ENCODE measurements at regions not wholly inside any gene's neighbourhood (a gene's known extent, or its start where the extent isn't known, plus 50 kb on each side); places are given as distances from the start of the nearest gene placed in this dataset.

DNA sequence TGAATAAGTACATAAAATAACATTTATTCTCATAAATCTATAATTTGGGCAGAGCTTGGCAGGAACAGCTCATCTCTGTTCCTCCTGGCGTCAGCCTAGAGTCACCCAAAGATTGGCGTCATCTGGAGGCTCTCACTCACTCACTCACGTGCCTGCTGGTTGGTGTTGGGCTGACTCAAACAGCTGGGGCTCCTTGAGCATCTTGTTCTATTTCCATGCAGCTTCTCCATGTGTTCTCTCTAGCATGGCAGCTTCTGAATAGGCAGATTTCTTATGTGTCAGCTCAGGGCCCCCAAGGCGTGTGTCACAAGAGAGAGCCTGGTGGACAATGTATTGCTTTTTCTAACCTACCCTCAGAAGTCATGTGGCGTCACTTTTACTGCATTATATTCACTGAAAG is 70.6 kb upstream of the RAB3GAP2 start:
- Histone ChIP-seq H3K27me3 (ENCODE audit: control insufficient read depth in 2 of 2, insufficient read depth in 2 of 2, low read length in 2 of 2) (no peaks in the 10 kb centered on the region), H3K27ac (ENCODE audit: low read depth in 2 of 2, low read length in 2 of 2) (no peak overlapping the region), H3K9ac (ENCODE audit: low read depth in 1 of 2, low read length in 2 of 2) (no peak overlapping the region)

DNA sequence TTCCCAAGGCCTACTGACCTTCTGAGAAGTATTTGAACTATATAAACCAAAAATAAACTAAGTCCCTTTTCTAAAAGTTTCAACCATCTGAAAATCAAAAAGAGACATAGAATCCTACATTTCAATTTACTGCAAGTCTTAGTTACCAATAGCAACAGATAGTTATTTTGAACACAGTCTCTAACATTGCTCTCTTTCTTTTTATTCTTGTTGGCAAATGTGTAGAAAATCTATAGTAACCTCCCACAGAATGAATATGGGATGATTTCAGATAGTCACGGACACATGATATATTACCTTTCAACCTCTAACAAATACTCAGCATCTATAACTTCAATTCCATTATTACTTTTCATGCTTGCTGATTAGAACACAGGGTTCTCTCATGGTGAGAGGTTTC is 68.9 kb upstream of the RAB3GAP2 start:
- H3K4me3 ChIP-seq (ENCODE audit: low read length in 2 of 2), result no peak overlapping the region
- H3K27me3 ChIP-seq (ENCODE audit: control insufficient read depth in 2 of 2, insufficient read depth in 2 of 2, low read length in 2 of 2), result no peaks in the 10 kb centered on the region
- H3K36me3 ChIP-seq (ENCODE audit: control insufficient read depth in 2 of 2, insufficient read depth in 2 of 2, low read length in 2 of 2), result no peaks in the 10 kb centered on the region
- no peaks in the 10 kb centered on the region for H3K4me1 ChIP-seq (ENCODE audit: control insufficient read depth in 2 of 2, insufficient read depth in 2 of 2, low read length in 2 of 2)
- H3K9ac ChIP-seq (ENCODE audit: low read depth in 1 of 2, low read length in 2 of 2), result no peak overlapping the region
- H3K9me3 ChIP-seq (ENCODE audit: control insufficient read depth in 2 of 2, low read length in 2 of 2), result no peaks in the 10 kb centered on the region
- H3K27ac ChIP-seq (ENCODE audit: low read depth in 2 of 2, low read length in 2 of 2), result no peak overlapping the region

More for the DNA sequence above, 70.6 kb upstream of the RAB3GAP2 start:
- H3K4me1 ChIP-seq (ENCODE audit: control insufficient read depth in 2 of 2, insufficient read depth in 2 of 2, low read length in 2 of 2), result no peaks in the 10 kb centered on the region
- H3K4me3 ChIP-seq (ENCODE audit: low read length in 2 of 2), result no peak overlapping the region
- H3K9me3 ChIP-seq (ENCODE audit: control insufficient read depth in 2 of 2, low read length in 2 of 2), result no peaks in the 10 kb centered on the region
- H3K36me3 ChIP-seq (ENCODE audit: control insufficient read depth in 2 of 2, insufficient read depth in 2 of 2, low read length in 2 of 2), result no peaks in the 10 kb centered on the region

DNA sequence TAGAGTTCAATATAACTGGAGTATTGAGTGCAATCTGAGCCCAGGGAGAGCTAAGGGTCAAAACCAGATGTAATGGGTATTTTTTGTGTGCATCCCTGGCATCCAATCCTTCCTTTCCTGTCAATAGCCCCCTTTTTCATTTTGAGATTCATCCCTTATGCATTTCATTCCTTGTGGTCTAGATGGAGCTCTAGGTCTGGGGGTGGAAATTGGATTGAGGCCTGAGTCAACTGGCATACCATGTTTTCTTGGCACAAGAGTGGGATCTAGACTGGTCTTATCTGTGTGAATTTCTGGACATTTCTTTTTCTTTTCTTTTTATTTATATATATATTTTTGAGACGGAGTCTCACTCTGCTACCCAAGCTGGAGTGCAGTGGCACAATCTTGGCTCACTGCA is 67.3 kb upstream of the RAB3GAP2 start:
- H3K27me3 ChIP-seq (ENCODE audit: control insufficient read depth in 2 of 2, insufficient read depth in 2 of 2, low read length in 2 of 2), result no peaks in the 10 kb centered on the region
- H3K36me3 ChIP-seq (ENCODE audit: control insufficient read depth in 2 of 2, insufficient read depth in 2 of 2, low read length in 2 of 2), result no peaks in the 10 kb centered on the region
- no peak overlapping the region for H3K4me3 ChIP-seq (ENCODE audit: low read length in 2 of 2)
- H3K9me3 ChIP-seq (ENCODE audit: control insufficient read depth in 2 of 2, low read length in 2 of 2), result no peaks in the 10 kb centered on the region
- H3K9ac ChIP-seq (ENCODE audit: low read depth in 1 of 2, low read length in 2 of 2), result no peak overlapping the region
- no peaks in the 10 kb centered on the region for H3K4me1 ChIP-seq (ENCODE audit: control insufficient read depth in 2 of 2, insufficient read depth in 2 of 2, low read length in 2 of 2)
- H3K27ac ChIP-seq (ENCODE audit: low read depth in 2 of 2, low read length in 2 of 2), result no peak overlapping the region

DNA sequence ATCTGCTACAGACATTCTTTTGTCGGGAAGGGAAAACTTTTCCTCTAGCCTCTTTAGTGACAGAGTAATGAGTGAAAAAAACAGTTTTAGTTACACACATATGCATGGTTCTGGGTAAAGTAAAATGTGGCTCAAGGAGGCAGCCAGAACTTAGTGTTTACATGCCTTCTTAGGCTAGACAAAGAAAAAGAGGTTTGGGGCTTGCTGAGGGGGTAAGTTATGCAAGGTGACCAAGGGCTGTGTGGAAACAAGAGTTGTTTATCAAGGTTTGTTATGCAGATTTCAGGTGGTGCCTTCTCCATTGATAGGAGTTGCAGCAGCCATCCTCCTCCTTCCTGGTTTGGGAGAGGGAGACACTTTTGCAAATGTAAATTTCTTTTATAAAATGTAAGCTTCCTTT is 66.5 kb upstream of the RAB3GAP2 start:
- Histone ChIP-seq H3K4me3 (ENCODE audit: low read length in 2 of 2) (no peak overlapping the region), H3K9ac (ENCODE audit: low read depth in 1 of 2, low read length in 2 of 2) (no peak overlapping the region), H3K4me1 (ENCODE audit: control insufficient read depth in 2 of 2, insufficient read depth in 2 of 2, low read length in 2 of 2) (no peaks in the 10 kb centered on the region), H3K27me3 (ENCODE audit: control insufficient read depth in 2 of 2, insufficient read depth in 2 of 2, low read length in 2 of 2) (no peaks in the 10 kb centered on the region), H3K36me3 (ENCODE audit: control insufficient read depth in 2 of 2, insufficient read depth in 2 of 2, low read length in 2 of 2) (no peaks in the 10 kb centered on the region), H3K27ac (ENCODE audit: low read depth in 2 of 2, low read length in 2 of 2) (no peak overlapping the region), H3K9me3 (ENCODE audit: control insufficient read depth in 2 of 2, low read length in 2 of 2) (no peaks in the 10 kb centered on the region)

DNA sequence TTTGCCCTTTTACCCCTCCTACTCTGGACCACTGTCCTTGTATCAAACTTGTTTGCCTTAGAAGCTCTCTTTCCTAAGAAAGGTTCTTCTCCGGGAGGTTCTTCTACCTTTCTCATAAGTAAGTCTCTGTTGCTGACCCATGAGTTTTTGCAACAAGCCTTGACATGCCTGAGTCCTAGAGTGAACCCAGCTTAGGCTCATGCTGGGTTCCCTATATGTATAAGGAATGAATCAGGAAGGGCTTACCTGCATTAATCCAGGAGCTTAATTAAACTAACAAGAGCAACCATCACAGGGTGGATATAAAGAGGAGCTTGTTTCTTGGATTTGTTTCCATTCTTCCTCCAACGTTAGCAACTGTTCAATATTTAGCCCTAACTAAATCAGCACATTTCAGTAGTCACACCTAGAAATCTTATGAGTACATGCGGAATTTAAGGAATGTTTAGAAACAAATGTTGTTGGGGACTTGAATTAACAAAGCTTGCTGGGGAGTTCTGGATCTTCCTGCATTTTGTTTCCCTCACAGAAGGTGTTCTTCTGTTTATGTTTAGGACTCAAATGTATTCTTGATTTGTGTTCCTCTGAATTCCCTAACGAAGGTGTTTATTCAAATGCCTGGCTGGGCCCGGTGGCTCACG is 64.3 kb upstream of the RAB3GAP2 start:
- Histone ChIP-seq H3K27ac (ENCODE audit: low read depth in 2 of 2, low read length in 2 of 2) (no peak overlapping the region), H3K4me1 (ENCODE audit: control insufficient read depth in 2 of 2, insufficient read depth in 2 of 2, low read length in 2 of 2) (no peaks in the 10 kb centered on the region), H3K9me3 (ENCODE audit: control insufficient read depth in 2 of 2, low read length in 2 of 2) (no peaks in the 10 kb centered on the region), H3K27me3 (ENCODE audit: control insufficient read depth in 2 of 2, insufficient read depth in 2 of 2, low read length in 2 of 2) (no peaks in the 10 kb centered on the region), H3K4me3 (ENCODE audit: low read length in 2 of 2) (no peak overlapping the region), H3K9ac (ENCODE audit: low read depth in 1 of 2, low read length in 2 of 2) (no peak overlapping the region), H3K36me3 (ENCODE audit: control insufficient read depth in 2 of 2, insufficient read depth in 2 of 2, low read length in 2 of 2) (no peaks in the 10 kb centered on the region)

DNA sequence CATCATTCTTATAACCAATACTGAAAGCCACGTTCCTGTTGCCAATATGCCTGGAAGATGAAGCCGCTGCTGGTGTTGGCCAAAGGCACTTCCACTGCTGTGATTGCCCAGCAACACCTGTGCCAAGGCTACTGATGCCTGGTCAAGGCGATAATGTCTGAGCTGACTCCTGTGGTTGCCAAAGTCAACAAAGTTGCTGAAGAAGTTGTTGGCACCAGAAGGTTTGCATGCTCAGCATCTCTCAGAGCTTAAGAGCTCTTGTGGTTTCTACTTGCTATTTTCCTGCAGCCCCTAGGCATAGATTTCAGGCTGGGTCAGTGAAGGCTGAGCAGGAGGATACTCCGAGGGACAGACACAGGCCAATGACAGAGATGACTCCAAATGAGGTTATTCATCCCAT is 63.4 kb upstream of the RAB3GAP2 start:
- H3K9me3 ChIP-seq (ENCODE audit: control insufficient read depth in 2 of 2, low read length in 2 of 2), result no peaks in the 10 kb centered on the region
- no peak overlapping the region for H3K27ac ChIP-seq (ENCODE audit: low read depth in 2 of 2, low read length in 2 of 2)
- no peaks in the 10 kb centered on the region for H3K4me1 ChIP-seq (ENCODE audit: control insufficient read depth in 2 of 2, insufficient read depth in 2 of 2, low read length in 2 of 2)
- H3K4me3 ChIP-seq (ENCODE audit: low read length in 2 of 2), result no peak overlapping the region
- no peaks in the 10 kb centered on the region for H3K27me3 ChIP-seq (ENCODE audit: control insufficient read depth in 2 of 2, insufficient read depth in 2 of 2, low read length in 2 of 2)
- no peaks in the 10 kb centered on the region for H3K36me3 ChIP-seq (ENCODE audit: control insufficient read depth in 2 of 2, insufficient read depth in 2 of 2, low read length in 2 of 2)
- H3K9ac ChIP-seq (ENCODE audit: low read depth in 1 of 2, low read length in 2 of 2), result no peak overlapping the region

DNA sequence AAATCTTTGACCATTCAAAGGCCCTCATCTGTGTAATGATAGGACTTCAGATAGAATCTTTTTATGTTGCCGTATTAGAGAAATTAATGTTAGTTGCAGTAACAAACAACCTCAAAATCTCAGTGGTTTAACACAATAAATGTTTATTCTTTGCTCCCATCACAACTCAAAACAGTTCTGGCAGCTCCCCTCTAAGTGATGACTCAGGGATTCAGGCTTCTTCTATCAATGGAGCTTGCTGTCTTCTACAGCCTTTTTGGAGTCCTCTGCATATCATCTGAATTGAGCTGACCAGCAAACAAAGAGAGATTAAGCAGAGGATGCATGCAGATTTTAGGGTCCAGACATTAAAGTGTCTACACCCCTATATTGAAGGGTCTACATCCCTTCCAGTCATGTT is 59.1 kb upstream of the RAB3GAP2 start:
- Histone ChIP-seq H3K27ac (ENCODE audit: low read depth in 2 of 2, low read length in 2 of 2) (no peak overlapping the region), H3K4me3 (ENCODE audit: low read length in 2 of 2) (no peak overlapping the region), H3K9ac (ENCODE audit: low read depth in 1 of 2, low read length in 2 of 2) (no peak overlapping the region), H3K27me3 (ENCODE audit: control insufficient read depth in 2 of 2, insufficient read depth in 2 of 2, low read length in 2 of 2) (no peaks in the 10 kb centered on the region), H3K4me1 (ENCODE audit: control insufficient read depth in 2 of 2, insufficient read depth in 2 of 2, low read length in 2 of 2) (no peaks in the 10 kb centered on the region), H3K36me3 (ENCODE audit: control insufficient read depth in 2 of 2, insufficient read depth in 2 of 2, low read length in 2 of 2) (no peaks in the 10 kb centered on the region), H3K9me3 (ENCODE audit: control insufficient read depth in 2 of 2, low read length in 2 of 2) (no peaks in the 10 kb centered on the region)

DNA sequence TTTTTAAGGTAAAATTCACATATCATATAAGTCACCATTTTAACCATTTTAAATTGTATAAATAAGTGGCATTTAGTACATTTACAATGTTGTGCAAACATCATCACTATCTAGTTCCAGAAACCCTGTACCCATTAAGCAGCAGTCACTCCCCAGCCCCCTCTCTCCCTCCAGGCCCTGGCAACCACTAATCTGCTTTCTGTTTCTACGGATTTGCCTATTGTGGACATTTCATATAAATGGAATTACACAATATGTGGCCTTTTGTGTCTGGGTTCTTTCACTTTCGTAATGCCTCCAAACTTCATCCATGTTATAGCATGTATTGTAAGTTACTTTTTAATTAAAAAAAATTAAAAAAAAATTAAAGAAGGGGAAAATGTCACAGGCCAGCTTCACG is 58.0 kb upstream of the RAB3GAP2 start:
- H3K27ac ChIP-seq (ENCODE audit: low read depth in 2 of 2, low read length in 2 of 2), result no peak overlapping the region
- no peaks in the 10 kb centered on the region for H3K4me1 ChIP-seq (ENCODE audit: control insufficient read depth in 2 of 2, insufficient read depth in 2 of 2, low read length in 2 of 2)
- H3K4me3 ChIP-seq (ENCODE audit: low read length in 2 of 2), result no peak overlapping the region
- H3K27me3 ChIP-seq (ENCODE audit: control insufficient read depth in 2 of 2, insufficient read depth in 2 of 2, low read length in 2 of 2), result no peaks in the 10 kb centered on the region
- H3K36me3 ChIP-seq (ENCODE audit: control insufficient read depth in 2 of 2, insufficient read depth in 2 of 2, low read length in 2 of 2), result no peaks in the 10 kb centered on the region
- H3K9me3 ChIP-seq (ENCODE audit: control insufficient read depth in 2 of 2, low read length in 2 of 2), result no peaks in the 10 kb centered on the region
- H3K9ac ChIP-seq (ENCODE audit: low read depth in 1 of 2, low read length in 2 of 2), result no peak overlapping the region

DNA sequence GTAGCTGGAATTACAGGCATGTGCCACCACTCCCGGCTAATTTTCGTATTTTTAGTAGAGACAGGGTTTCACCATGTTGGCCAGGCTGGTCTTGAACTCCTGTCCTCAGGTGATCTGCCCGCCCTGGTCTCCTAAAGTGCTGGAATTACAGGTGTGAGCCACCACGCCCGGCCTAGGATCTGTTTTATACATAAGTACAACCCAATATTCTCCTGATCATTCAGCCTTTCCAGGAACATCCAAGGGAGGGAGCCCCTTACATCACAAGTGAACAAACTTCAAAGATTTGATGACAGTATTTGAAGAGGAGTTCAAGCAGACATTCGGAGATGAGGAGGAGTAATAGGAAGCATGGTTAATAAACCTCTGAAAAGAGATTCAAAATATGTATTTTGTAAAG is 54.9 kb upstream of the RAB3GAP2 start:
- no peaks in the 10 kb centered on the region for H3K27me3 ChIP-seq (ENCODE audit: control insufficient read depth in 2 of 2, insufficient read depth in 2 of 2, low read length in 2 of 2)
- H3K9ac ChIP-seq (ENCODE audit: low read depth in 1 of 2, low read length in 2 of 2), result no peak overlapping the region
- H3K4me3 ChIP-seq (ENCODE audit: low read length in 2 of 2), result no peak overlapping the region
- no peak overlapping the region for H3K27ac ChIP-seq (ENCODE audit: low read depth in 2 of 2, low read length in 2 of 2)
- H3K36me3 ChIP-seq (ENCODE audit: control insufficient read depth in 2 of 2, insufficient read depth in 2 of 2, low read length in 2 of 2), result no peaks in the 10 kb centered on the region
- H3K4me1 ChIP-seq (ENCODE audit: control insufficient read depth in 2 of 2, insufficient read depth in 2 of 2, low read length in 2 of 2), result no peaks in the 10 kb centered on the region
- no peaks in the 10 kb centered on the region for H3K9me3 ChIP-seq (ENCODE audit: control insufficient read depth in 2 of 2, low read length in 2 of 2)

DNA sequence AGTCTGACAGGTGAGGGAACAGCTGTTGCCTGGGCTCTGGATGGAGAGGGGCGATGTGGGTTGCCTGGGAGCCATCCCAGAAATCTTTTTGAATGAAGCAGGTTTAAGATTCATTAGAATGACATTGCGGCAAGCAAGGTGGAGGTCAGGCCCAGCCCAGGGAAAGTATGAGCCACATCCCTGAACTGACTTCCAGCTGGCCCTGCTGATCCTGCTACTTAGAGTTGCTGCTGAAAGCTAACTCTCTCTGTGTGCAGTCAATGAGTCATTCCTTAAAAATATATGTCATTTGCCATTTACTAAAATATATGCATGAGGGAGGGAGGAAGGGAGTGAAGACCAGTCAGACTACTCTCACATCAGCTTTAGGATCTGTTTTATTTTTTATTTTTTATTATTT is 54.3 kb upstream of the RAB3GAP2 start:
- Histone ChIP-seq H3K9me3 (ENCODE audit: control insufficient read depth in 2 of 2, low read length in 2 of 2) (no peaks in the 10 kb centered on the region), H3K27me3 (ENCODE audit: control insufficient read depth in 2 of 2, insufficient read depth in 2 of 2, low read length in 2 of 2) (no peaks in the 10 kb centered on the region), H3K36me3 (ENCODE audit: control insufficient read depth in 2 of 2, insufficient read depth in 2 of 2, low read length in 2 of 2) (no peaks in the 10 kb centered on the region), H3K9ac (ENCODE audit: low read depth in 1 of 2, low read length in 2 of 2) (no peak overlapping the region), H3K4me3 (ENCODE audit: low read length in 2 of 2) (no peak overlapping the region), H3K27ac (ENCODE audit: low read depth in 2 of 2, low read length in 2 of 2) (no peak overlapping the region), H3K4me1 (ENCODE audit: control insufficient read depth in 2 of 2, insufficient read depth in 2 of 2, low read length in 2 of 2) (no peaks in the 10 kb centered on the region)
